GM18507 (cell line): ENCODE measurements at regions not wholly inside any gene's neighbourhood (a gene's known extent, or its start where the extent isn't known, plus 50 kb on each side); places are given as distances from the start of the nearest gene placed in this dataset.

ENCODE experiments used
- DNase-seq: peaks from one replicate; pipeline ENCODE4 v3.0.0; 2011; ENCODE audit warnings: low read depth; ENCODE audit not compliant: insufficient read length; ENCODE audit errors: extremely low spot score
- FAIRE-seq: peaks from 2 replicates; lab custom pipeline; 2011; peaks lifted over from hg19 to GRCh38; lab: Jason Lieb, UNC

DNA sequence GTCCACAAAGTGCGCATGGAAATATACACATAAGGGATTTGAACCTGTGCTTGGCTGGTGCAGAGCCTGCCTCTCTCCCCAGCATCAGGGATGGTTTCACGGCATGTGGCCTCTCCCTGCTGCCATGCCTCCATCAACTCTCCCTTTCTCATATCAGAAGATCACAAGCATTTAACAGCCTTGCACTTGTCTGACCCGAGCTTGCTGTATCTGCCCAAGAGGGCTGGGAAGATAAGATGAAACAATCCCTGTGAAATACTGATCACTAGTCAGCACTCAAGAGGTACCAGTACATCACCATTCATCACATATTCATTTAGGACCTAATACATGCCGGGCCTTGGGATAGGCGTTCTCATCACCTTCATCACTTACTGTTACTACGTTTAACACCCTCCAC lies 107.6 kb upstream of the ARHGEF3 start:
- FAIRE-seq (no peak), DNase-seq (no peak)

DNA sequence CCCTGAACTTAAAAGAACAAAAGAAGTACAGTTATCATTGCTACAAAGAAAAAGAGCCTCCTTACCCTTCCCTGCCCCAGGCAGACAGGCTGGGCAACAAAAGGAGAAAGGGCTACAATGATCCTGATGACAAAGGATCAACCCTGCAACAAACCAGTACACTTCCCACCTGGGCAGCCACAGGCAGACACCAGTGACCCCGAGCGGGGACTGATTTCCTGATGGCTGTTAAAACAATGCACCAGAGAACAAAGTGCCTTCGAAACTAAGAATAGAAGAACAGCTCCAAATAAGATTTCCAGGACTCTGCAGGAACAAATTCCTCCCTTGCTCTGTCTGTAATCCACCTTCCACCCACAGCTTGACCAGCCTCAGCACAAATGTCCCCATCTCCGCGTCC lies 106.3 kb upstream of the ARHGEF3 start:
- no peak for FAIRE-seq
- no peak for DNase-seq

DNA sequence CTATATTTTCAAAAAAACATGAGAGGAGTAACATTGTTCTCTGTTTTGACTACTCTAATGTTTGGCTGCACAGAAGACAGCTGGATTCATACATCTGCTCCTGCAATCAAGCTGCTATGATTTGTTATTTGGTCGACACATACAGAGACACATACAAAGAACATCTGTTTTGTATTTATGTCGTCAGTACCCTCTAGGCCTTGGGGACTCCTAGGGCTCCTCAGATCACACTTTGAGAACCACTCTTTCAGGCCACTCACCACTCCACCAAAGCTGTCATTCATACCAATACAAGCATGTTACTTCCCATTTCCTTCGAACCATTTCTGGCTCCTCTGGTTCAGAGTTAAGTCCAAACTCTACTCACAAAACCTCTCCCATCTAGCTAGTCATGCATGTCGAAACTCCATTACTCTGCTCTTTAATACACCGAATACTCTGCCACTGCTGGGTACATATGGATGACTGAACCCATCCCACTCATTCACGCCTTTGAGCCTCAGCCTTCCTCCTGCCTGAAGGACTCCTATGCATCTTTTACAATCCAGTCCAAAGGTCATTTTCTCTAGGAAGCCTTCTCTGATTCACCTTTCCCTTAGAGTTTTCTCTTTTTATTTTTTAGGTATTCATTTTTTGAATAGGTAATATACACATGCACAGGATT lies 102.9 kb upstream of the ARHGEF3 start:
- FAIRE-seq, result no peak

DNA sequence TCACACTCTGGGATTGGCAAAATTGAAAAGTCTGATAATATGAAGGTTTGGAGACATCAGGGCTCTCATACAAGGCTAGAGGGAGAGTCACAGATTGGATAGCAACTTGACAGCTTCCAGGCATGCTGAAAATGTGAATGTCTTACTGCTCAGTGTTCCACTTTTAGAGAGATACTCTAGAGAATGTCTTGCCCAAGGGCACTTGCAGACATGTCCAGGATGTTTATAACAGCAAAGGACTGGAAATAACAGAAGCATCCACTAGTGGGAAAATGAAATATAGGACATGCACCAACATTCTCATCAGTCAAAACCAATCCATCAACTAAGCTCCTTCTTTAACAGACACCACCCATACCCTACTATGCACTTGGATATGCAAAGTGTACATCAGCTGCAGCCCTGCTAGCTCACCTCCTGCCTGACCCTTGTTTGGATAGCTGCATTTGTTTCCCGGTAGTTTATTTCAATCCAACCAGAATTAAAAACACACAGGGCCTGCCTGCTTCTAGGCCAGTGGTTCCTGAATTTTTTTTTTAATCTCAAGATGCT lies 101.6 kb upstream of the ARHGEF3 start:
- FAIRE-seq, result no peak

More for the DNA sequence above, 102.9 kb upstream of the ARHGEF3 start:
- DNase-seq, result no peak

DNA sequence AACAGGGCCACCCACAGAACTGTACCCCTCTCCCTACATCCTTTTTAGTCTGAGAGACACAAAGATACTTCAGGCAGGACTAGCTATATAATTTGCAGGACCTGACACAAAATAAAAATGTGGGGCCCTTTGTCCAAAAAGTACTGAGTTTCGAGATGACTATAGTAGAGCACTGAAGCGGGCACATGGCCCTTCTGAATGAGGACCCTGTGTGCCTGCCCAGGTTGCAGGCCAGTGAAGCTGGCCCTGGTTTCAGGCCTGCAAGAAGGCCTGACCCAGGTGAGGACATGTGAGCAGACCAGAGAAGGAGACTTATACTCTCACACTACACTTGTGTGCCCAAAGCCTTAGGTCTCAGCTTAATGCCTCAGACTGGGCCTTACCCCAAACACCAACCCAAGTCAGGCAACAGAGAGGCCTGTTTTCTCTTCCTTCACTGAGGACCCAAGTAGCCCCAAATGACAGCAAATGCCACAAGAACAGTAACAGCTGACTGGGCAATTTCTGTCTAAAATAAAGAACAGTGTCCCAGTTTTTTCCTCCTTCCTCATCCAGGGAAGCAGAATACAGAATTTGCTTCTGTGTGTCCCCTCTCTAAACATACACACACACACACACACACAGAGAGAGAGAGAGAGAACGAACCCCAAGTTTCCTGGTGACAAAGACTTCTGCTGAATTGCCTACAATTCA lies 100.9 kb upstream of the ARHGEF3 start:
- peak; percentile 24 for FAIRE-seq
- no peak for DNase-seq

More for the DNA sequence above, 101.6 kb upstream of the ARHGEF3 start:
- DNase-seq, result no peak

DNA sequence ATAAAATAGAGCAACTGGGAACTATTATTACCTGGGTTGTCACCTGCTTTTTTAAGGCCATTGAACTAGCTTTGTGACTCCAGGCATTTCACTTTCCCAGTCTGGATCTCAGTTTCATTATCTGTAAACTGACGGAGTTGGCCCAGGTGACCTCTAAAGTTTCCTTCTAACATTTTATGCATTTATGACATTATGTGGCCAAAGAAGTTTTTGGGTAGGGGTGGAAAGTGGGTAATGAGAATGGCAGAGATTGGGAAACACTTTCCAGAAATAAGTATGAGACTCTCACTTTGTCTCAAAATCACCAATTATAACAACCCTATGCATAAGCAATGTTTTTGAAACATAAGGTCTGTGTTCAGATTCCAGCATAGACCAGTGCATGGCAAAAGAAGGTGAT lies 99.1 kb upstream of the ARHGEF3 start:
- DNase-seq (no peak), FAIRE-seq (no peak)

DNA sequence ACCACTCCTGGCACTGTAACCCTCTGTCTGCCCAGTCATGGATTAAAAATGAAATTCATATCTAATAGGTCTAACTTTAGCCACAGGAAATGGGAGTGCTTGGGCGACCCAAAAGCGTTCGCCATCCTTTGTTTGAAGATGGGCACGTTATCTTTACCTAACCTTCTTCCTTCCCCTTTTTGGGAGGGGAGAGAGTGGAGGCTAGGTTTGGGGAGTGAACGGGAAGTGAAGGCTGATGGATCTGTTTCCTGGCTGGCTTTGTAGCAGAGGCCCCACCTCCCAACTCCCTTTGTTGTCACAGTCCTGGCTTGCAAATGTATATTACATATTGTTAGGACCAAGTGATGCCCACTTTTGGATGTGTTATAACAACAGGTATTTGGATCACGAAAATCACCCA lies 98.1 kb upstream of the ARHGEF3 start:
- DNase-seq (no peak), FAIRE-seq (no peak)

DNA sequence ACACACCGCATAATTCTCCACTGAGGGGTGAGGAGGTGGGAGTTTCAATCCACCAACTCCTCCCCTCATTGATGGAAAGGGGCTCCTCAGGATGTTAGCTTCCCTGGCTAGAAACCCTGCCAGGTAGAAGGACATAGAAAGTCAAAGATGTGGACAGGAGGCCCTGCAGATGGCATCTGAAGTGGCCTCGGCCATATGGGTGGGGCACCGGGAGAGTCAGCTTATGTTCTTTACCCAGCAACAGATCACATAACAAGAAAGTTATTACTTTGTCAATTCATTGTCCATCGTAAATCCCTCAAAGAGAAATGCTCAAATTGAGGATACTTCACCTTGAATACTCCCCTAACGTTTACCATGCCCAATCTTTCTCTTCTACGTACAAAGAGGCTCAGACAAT lies 97.3 kb upstream of the ARHGEF3 start:
- DNase-seq (no peak), FAIRE-seq (no peak)

DNA sequence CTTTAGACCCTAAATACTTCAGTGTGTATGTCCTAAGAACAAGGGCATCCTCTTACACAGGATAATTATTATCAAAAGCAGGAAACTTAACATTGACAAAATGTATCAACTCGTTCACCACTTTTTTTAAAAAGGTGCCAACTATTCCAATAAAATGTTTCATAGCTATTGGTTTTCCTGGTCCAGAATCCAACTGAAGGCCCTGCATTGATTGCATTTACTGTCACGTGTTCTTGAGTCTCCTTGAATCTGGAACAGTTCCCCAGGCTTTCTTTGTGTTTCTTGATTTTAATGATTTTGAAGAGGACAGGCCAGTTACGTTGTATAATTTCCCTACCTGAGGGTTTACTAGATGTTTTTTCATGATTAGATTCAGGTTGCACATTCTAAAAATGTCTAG lies 94.6 kb upstream of the ARHGEF3 start:
- no peak for FAIRE-seq

DNA sequence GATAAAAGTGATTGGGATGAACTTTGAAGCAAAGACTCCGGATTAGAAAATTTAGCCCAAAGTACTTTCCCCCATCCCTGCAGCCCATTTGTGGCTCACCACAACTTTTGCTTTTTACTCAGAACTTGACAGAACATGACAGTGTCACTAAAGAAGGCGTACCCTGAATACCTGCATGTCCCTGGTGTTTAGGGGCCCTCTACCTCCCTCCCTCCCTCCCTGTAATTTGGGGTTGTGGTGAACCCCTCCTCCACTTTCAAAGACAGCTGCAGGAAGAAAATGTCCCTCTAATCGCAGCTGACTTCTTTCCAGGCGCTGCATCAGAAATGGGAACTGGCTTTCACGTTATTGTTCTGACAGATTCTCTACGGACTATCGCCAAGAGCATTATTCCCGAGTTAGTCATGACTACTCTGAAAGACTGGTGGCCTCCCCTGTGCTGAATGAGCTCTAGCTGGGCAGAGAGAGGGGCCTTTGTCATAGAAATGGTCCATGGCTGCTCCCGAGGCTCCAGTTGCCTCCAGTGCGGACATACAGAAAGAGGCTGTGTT lies 93.2 kb upstream of the ARHGEF3 start:
- DNase-seq, result peak; percentile 22
- peak; percentile 85 for FAIRE-seq

More for the DNA sequence above, 94.6 kb upstream of the ARHGEF3 start:
- no peak for DNase-seq

DNA sequence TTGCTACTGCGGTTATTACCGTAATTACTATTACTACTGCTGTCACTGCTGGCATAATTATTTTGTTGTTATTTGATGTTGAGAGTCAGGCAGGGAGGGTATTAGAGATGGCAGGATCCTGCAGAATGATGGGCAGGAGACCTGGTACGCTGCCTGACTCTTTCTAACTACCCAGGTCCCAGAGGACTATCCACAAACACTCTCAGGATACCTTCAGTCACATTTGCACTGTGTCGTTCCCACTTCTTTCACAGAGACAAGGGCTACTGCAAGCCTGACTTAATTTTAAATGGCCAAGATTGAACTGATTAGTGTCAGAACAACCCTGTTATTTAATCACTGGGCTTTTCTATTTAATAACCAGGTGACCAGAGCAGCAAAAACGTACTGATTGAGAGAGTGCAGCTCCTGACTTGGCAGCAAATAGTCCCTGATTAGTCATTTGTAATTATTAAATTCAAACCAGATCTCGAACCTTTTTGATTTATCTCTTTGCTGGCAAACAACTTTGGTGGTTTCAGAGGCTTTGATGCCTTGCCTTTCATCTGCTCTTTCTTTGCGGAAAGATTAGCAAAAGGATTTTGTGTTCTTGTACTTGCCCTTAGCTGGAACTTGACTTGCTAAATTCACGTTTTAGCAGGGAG lies 88.8 kb upstream of the ARHGEF3 start:
- DNase-seq (no peak), FAIRE-seq (no peak)

DNA sequence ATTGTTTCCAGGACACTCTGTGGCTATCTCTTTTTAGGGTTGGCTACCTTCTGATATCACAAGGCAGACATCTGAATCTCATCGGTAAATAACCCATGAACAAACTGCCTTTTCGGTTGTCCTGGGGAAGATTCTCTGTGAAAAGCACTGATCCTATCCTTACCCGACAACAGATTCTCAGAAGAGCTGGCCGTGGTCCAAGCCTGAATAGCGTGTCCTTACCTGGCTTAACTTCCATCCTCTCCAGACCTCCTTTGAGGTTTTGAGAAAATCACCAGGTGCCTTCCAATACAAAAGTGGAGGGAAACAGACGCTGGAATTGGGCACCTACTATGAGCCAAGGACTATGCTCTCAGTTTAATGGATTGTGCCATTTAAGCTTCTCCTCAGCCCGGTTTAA lies 87.4 kb upstream of the ARHGEF3 start:
- DNase-seq, result no peak
- no peak for FAIRE-seq

DNA sequence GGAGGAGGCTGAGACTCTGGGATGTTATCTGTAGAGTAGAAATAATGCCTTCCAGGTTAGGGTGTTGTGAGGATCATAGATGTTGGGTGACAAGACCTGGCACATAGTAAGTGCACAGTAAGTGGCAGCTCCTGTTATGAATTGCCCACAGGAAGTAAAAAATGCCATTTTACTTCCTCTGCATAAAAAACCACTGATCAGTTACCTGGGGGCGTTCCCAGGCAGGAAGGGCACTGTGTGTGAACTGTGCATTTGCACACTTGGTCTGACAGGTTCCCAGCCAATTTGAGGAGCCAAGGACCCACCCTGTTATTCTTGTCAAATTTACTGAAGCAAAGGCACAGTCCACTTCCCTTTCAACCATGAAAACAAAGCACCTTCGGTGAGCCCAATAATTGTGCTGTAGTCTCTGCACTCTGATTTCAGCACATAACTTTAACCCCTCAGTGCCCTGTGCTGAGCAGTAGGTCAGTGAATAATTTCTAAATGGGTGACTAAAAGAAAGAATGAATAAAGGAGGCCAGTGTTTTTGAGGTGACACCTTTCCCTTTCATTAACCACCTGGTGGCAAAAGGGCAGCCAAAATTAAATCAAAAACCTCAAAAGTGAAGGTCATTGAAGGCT lies 85.8 kb upstream of the ARHGEF3 start:
- no peak for FAIRE-seq

DNA sequence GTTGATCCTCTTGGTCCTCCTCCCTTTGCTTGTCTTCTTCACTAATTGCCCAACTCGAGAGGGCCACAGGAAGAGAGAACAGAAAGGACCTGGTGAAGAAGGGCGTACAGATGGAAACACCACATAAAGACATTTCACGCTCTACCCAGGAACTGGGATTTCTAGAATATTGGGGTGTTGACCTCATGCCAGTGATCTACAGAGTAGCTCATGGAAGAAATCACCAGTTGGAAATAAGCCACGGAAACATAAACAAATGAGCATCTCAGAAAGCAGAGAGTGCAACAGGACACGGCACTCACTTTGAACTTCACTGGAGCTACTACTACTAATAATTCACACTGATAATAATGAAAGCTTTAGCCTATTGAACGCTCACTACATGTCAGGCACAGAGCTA lies 84.6 kb upstream of the ARHGEF3 start:
- FAIRE-seq (no peak), DNase-seq (no peak)

More for the DNA sequence above, 85.8 kb upstream of the ARHGEF3 start:
- no peak for DNase-seq

DNA sequence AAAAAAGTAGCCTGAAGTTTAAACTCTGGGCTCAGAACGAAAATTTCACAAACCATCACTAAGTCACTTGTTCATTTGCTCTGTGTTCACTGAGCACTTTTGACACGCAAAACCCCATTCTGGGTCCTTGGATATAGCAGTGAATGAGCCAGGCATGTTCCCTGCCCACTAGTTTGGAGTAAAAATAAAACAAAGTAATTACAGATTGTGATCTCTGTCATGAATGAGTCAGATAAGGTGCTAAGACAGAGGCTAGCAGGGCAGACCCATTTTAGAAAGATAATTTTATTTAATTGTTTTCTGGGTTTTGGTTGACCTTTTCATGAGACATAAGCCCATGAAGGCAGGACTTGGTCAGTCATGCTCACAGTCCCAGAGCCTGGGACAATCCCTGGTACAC lies 84.1 kb upstream of the ARHGEF3 start:
- FAIRE-seq (no peak), DNase-seq (no peak)

DNA sequence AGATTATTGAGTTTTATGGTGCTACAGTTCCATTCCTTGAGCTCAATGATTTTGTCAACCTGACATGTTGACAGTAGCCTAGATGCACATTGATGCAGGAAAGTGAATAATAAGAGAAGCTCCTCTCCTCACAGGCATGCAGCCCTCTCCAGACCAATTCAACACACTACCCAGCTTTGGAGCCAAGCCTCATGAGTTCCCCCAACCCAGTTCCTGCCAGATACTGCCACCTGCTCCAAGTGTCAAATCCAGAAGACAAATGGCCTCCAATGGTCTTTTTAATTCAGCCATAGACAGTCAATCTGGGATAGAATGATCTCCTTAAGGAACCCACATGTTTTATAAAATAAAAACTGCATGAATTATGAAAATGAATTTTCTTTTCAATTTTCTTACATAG lies 83.7 kb upstream of the ARHGEF3 start:
- no peak for FAIRE-seq

DNA sequence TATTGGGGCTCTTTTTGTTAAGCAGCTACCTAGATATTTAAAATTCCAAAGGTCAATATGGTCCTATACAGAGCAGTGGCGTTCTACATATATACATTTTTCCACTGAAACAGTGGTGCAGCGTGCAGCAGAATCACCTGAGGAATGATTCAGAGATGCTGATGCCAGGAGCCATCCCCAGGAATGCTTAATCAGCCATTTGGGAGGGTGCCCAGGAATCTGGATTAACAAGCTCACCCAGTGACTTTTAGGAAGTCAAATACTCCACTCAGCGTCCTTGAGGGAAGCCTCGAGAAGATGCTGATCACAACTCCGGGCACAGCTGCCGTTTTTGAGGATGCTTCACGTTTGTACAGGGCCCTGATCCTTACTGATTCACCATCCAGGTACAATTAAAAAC lies 82.6 kb upstream of the ARHGEF3 start:
- no peak for FAIRE-seq

More for the DNA sequence above, 83.7 kb upstream of the ARHGEF3 start:
- no peak for DNase-seq

DNA sequence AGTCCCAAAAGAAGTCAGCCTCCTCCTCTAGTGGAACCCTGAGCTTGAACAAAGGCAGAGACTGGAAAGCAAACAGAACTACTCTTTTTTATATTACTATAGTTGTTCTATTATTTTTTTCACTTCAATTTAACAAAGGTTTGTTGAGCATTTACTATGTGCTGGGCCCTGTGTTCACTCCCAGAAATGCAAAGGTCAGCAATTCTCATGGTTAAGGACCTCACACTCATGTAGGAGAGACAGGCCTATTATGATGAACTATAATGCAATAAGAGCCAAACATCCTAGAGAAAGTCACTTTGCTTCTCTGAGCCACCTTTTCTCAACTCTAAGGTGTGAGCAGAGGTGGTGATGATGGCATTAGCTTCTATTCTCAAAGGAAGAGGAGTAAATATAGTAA lies 82.1 kb upstream of the ARHGEF3 start:
- DNase-seq, result no peak
- FAIRE-seq, result no peak

More for the DNA sequence above, 82.6 kb upstream of the ARHGEF3 start:
- DNase-seq, result no peak

DNA sequence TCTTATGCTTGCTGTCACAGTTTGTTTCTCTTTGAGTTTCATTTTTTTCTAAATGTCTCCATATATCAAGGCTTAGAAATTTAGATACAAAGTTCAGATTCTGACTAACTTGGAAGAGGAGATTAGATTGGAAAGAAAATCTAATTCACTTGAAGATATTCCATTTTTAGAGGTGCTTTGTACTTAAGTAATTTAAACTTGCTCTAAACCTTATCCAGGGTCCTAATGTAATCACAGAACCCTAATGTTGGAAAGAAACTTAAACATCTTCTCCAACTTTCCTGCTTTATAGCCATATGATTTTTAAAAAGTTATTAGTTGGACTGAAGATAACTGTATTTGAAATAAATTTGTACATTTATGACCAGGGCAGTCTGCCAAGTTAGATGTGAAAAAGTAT lies 81.1 kb upstream of the ARHGEF3 start:
- DNase-seq (no peak), FAIRE-seq (no peak)

DNA sequence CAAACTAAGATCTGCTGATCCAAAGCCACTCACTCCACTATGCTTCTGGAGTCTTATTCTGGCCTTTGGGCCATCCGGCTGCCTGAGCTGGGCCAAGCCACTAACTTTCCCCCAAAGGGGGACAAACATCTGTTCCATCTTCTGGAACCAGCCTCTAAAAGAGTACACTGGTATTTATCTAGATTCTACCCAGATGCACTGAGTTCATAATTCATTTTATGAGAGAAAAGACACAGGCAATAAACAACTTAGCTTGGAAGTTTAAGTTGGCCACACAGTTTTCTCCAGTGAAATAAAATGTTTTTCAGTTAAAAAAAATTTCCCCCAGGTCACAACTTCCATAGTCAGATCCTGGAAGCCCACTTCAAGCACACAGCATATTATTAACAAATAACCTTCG lies 80.1 kb upstream of the ARHGEF3 start:
- no peak for FAIRE-seq
- DNase-seq, result no peak
